Epithelial cell of proximal tubule (primary cell): ENCODE measurements at regions not wholly inside any gene's neighbourhood (a gene's known extent, or its start where the extent isn't known, plus 50 kb on each side); places are given as distances from the start of the nearest gene placed in this dataset.
A peak's percentile ranks its signal among the peaks of the same experiment; 100 is the strongest.

ENCODE experiments used
- DNase-seq: peaks from one replicate; pipeline ENCODE4 v3.0.0-alpha.2; 2011; ENCODE audit warnings: low read depth
- H3K4me3 ChIP-seq: 2 replicates; pipeline ENCODE4 v1.5.1; 2011; ENCODE audit warnings: low read depth, mild to moderate bottlenecking, low read length
- CTCF ChIP-seq: conservative IDR thresholded peaks from 2 replicates; pipeline ENCODE4 v1.5.1; 2012; ENCODE audit warnings: low read depth, mild to moderate bottlenecking, low read length

- DNase-seq, result no peak
- no peak for TF ChIP-seq CTCF
- no peak overlapping the region for H3K4me3 ChIP-seq
These were observed 328.9 kb upstream of the USP25 start for GRCh38 chr21:15400905-15401304.

GRCh38 chr21:15401331-15401730 lies 328.5 kb upstream of the USP25 start:
- no peak for TF ChIP-seq CTCF
- no peak overlapping the region for H3K4me3 ChIP-seq
- no peak for DNase-seq

GRCh38 chr21:15405214-15405613 lies 324.6 kb upstream of the USP25 start:
- no peak for DNase-seq
- no peak overlapping the region for H3K4me3 ChIP-seq
- no peak for TF ChIP-seq CTCF

GRCh38 chr21:15406791-15407190 lies 323.0 kb upstream of the USP25 start:
- no peak for TF ChIP-seq CTCF
- peak; percentile 76 for DNase-seq

GRCh38 chr21:15407585-15407984 lies 322.2 kb upstream of the USP25 start:
- no peak for DNase-seq
- H3K4me3 ChIP-seq, result no peak overlapping the region
- no peak for TF ChIP-seq CTCF

More at GRCh38 chr21:15406791-15407190, 323.0 kb upstream of the USP25 start:
- no peak overlapping the region for H3K4me3 ChIP-seq

GRCh38 chr21:15408089-15408488 lies 321.7 kb upstream of the USP25 start:
- no peak for DNase-seq
- no peak for TF ChIP-seq CTCF
- no peak overlapping the region for H3K4me3 ChIP-seq

GRCh38 chr21:15409031-15409430 lies 320.8 kb upstream of the USP25 start:
- TF ChIP-seq CTCF, result no peak
- no peak overlapping the region for H3K4me3 ChIP-seq

More at GRCh38 chr21:15409031-15409430, 320.8 kb upstream of the USP25 start:
- no peak for DNase-seq
